PC-9 (cell line): ENCODE measurements at regions not wholly inside any gene's neighbourhood (a gene's known extent, or its start where the extent isn't known, plus 50 kb on each side); places are given as distances from the start of the nearest gene placed in this dataset.

Experiments
- EZH2 ChIP-seq: fragments of 200-600 bp; sonication (generic); IDR thresholded peaks from 2 replicates; pipeline ENCODE4 v1.8.0; 2017; ENCODE audit warnings: antibody characterized with exemption, low read depth
- TF ChIP-seq, protein P1 (sequence below): fragments of 200-600 bp; sonication (generic); conservative IDR thresholded peaks from 2 replicates; pipeline ENCODE4 v1.6.1; 2017; ENCODE audit warnings: mixed run types, antibody characterized with exemption, mild to moderate bottlenecking, moderate library complexity

DNA sequence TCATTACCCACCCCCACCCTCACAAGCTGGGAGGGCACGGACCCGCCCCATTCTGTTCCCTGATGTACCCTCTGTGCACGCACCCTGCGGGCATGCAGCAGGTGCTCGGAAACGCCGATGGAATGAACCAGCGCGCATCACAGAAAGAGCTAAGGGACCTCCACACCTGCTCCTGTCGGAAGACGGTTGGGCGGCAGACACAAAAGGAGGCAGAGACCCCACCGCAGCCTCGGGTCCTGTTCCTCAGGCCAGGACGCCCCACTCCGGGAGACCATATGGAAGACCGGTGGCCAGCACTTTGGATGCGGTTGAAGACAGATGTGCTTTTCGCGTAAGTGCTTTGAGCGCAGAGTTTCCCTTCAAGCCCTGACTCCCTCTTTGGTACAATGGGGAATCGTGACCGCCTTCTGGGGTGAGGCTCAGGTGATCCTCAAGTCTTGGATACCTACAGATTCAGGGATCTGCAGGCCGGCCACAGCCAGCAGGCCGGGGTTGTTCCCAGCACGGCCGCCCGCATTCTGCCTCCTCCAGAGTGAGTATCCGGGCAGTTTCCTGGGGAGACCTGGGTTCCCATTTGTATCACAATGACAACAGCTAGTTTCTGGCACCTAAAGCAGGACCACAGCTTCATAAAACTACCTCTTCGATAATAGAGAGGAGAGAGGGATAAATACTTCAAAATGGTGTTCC lies 123.1 kb downstream of the FOXL1 start:
- TF ChIP-seq, protein P1, sequence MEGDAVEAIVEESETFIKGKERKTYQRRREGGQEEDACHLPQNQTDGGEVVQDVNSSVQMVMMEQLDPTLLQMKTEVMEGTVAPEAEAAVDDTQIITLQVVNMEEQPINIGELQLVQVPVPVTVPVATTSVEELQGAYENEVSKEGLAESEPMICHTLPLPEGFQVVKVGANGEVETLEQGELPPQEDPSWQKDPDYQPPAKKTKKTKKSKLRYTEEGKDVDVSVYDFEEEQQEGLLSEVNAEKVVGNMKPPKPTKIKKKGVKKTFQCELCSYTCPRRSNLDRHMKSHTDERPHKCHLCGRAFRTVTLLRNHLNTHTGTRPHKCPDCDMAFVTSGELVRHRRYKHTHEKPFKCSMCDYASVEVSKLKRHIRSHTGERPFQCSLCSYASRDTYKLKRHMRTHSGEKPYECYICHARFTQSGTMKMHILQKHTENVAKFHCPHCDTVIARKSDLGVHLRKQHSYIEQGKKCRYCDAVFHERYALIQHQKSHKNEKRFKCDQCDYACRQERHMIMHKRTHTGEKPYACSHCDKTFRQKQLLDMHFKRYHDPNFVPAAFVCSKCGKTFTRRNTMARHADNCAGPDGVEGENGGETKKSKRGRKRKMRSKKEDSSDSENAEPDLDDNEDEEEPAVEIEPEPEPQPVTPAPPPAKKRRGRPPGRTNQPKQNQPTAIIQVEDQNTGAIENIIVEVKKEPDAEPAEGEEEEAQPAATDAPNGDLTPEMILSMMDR, result no peak
- no peak for TF ChIP-seq EZH2
